Suprapubic skin (tissue), 4 donors: ENCODE measurements at regions not wholly inside any gene's neighbourhood (a gene's known extent, or its start where the extent isn't known, plus 50 kb on each side); places are given as distances from the start of the nearest gene placed in this dataset.
"Not testable (repeated sequence)": the region's sequence is repeated elsewhere in the genome, so short reads cannot be mapped to it uniquely, and the experiment has no call there.

Experiments used
- DNase-seq, 2 donors: peaks; one replicate each; pipeline ENCODE4 v3.0.0-alpha.2; 2019; ENCODE audit warnings: low spot score in 2 of 2
- H3K27ac ChIP-seq: fragments of 200-600 bp; sonication (generic); one replicate; pipeline ENCODE4 v1.5.1; 2019
- H3K27me3 ChIP-seq: fragments of 200-600 bp; sonication (generic); one replicate; pipeline ENCODE4 v1.5.1; 2019
- H3K36me3 ChIP-seq: fragments of 200-600 bp; sonication (generic); one replicate; pipeline ENCODE4 v1.5.1; 2019
- H3K4me1 ChIP-seq: fragments of 200-600 bp; sonication (generic); one replicate; pipeline ENCODE4 v1.5.1; 2019
- H3K4me3 ChIP-seq: fragments of 200-600 bp; sonication (generic); one replicate; pipeline ENCODE4 v1.5.1; 2019; ENCODE audit warnings: mild to moderate bottlenecking
- H3K9me3 ChIP-seq: fragments of 200-600 bp; sonication (generic); one replicate; pipeline ENCODE4 v1.5.1; 2019
- CTCF ChIP-seq, 2 donors: fragments of 200-600 bp in 1 of 2; fragments of 450-650 bp in 1 of 2; sonication (generic) in 1 of 2; IDR thresholded peaks; one replicate each; pipeline ENCODE4 v1.5.1; 2016 to 2019; ENCODE audit warnings: antibody characterized with exemption in 2 of 2, mild to moderate bottlenecking in 1 of 2, moderate library complexity in 1 of 2
- EP300 ChIP-seq: sonication (generic); formaldehyde crosslinking; IDR thresholded peaks from one replicate; pipeline ENCODE4 v1.6.1; 2017; ENCODE audit warnings: antibody characterized with exemption
- POLR2A ChIP-seq, 2 donors: fragments of 450-650 bp; IDR thresholded peaks; one replicate each; pipeline ENCODE4 v1.6.1; 2017; ENCODE audit warnings: antibody characterized with exemption in 2 of 2, mild to moderate bottlenecking in 2 of 2, moderate library complexity in 2 of 2
- POLR2AphosphoS5 ChIP-seq, 3 donors: sonication (generic); formaldehyde crosslinking; IDR thresholded peaks; one replicate each; pipeline ENCODE4 v1.6.1; 2017; ENCODE audit warnings: antibody characterized with exemption in 3 of 3
- WGBS: methylation state at CpG from one replicate; pipeline ENCODE4 v1.1.5; 2018; 5-methylcytosine and 5-hydroxymethylcytosine counted together

GRCh38 chrX:92241249-92241648 lies 462.1 kb downstream of the PCDH11X start:
- H3K27me3 ChIP-seq = no peaks in the 10 kb centered on the region
- no peaks in the 10 kb centered on the region for H3K9me3 ChIP-seq
- no peaks in the 10 kb centered on the region for H3K4me1 ChIP-seq
- H3K4me3 ChIP-seq = no peak overlapping the region
- WGBS = 65% methylated on average over 2 of the region's 2 CpGs
- DNase-seq = no peak
- no peaks in the 10 kb centered on the region for H3K36me3 ChIP-seq
- H3K27ac ChIP-seq = no peak overlapping the region
- TF ChIP-seq POLR2A (IDR thresholded peaks at IDR 0.05) (no peak), CTCF (IDR thresholded peaks at IDR 0.05) (no peak), EP300 (no peak), POLR2AphosphoS5 (IDR thresholded peaks at IDR 0.05) (no peak)

- 93% methylated on average over 2 of the region's 2 CpGs for WGBS
- no peaks in the 10 kb centered on the region for H3K4me1 ChIP-seq
- no peak for TF ChIP-seq CTCF (IDR thresholded peaks at IDR 0.05)
- no peak for TF ChIP-seq POLR2A (IDR thresholded peaks at IDR 0.05)
- TF ChIP-seq EP300 = no peak
- TF ChIP-seq POLR2AphosphoS5 (IDR thresholded peaks at IDR 0.05) = no peak
- H3K4me3 ChIP-seq = no peak overlapping the region
- no peak for DNase-seq
- H3K36me3 ChIP-seq = no peaks in the 10 kb centered on the region
- no peaks in the 10 kb centered on the region for H3K27me3 ChIP-seq
- no peak overlapping the region for H3K27ac ChIP-seq
- H3K9me3 ChIP-seq = no peaks in the 10 kb centered on the region
Observed at GRCh38 chrX:92247076-92247475, 467.9 kb downstream of the PCDH11X start.

- TF ChIP-seq EP300 (no peak), POLR2A (IDR thresholded peaks at IDR 0.05) (no peak), POLR2AphosphoS5 (IDR thresholded peaks at IDR 0.05) (no peak), CTCF (IDR thresholded peaks at IDR 0.05) (no peak)
- DNase-seq = no peak
- Histone ChIP-seq H3K4me1 (no peaks in the 10 kb centered on the region), H3K4me3 (no peak overlapping the region), H3K27ac (no peak overlapping the region), H3K27me3 (no peaks in the 10 kb centered on the region), H3K36me3 (no peaks in the 10 kb centered on the region), H3K9me3 (no peaks in the 10 kb centered on the region)
- WGBS = 81% methylated on average over 2 of the region's 2 CpGs
Observed at GRCh38 chrX:92249125-92249524, 469.9 kb downstream of the PCDH11X start.

- no peak overlapping the region for H3K4me3 ChIP-seq
- H3K27ac ChIP-seq = no peak overlapping the region
- no peaks in the 10 kb centered on the region for H3K36me3 ChIP-seq
- no peaks in the 10 kb centered on the region for H3K9me3 ChIP-seq
- no peaks in the 10 kb centered on the region for H3K4me1 ChIP-seq
- no peaks in the 10 kb centered on the region for H3K27me3 ChIP-seq
- TF ChIP-seq CTCF (IDR thresholded peaks at IDR 0.05) (no peak), EP300 (no peak), POLR2AphosphoS5 (IDR thresholded peaks at IDR 0.05) (no peak), POLR2A (IDR thresholded peaks at IDR 0.05) (no peak)
- 85% methylated on average over 6 of the region's 7 CpGs for WGBS
- no peak for DNase-seq
Observed at GRCh38 chrX:92260102-92260501, 480.9 kb downstream of the PCDH11X start.

- no peaks in the 10 kb centered on the region for H3K36me3 ChIP-seq
- H3K4me1 ChIP-seq = no peaks in the 10 kb centered on the region
- no peaks in the 10 kb centered on the region for H3K9me3 ChIP-seq
- H3K27ac ChIP-seq = no peak overlapping the region
- WGBS = 28% methylated on average over 7 of the region's 7 CpGs
- no peak overlapping the region for H3K4me3 ChIP-seq
- no peak for TF ChIP-seq POLR2A (IDR thresholded peaks at IDR 0.05)
- no peak for TF ChIP-seq POLR2AphosphoS5 (IDR thresholded peaks at IDR 0.05)
- TF ChIP-seq EP300 = no peak
- no peak for TF ChIP-seq CTCF (IDR thresholded peaks at IDR 0.05)
- no peaks in the 10 kb centered on the region for H3K27me3 ChIP-seq
- DNase-seq = no peak
Observed at GRCh38 chrX:92270936-92271855, 492.0 kb downstream of the PCDH11X start.

- not testable (repeated sequence) for H3K4me1 ChIP-seq, H3K4me3 ChIP-seq
- WGBS = 94% methylated on average over 7 of the region's 7 CpGs
Observed at GRCh38 chrX:92278556-92278955, 499.4 kb downstream of the PCDH11X start.

GRCh38 chrX:92280347-92280746 lies 501.2 kb downstream of the PCDH11X start:
- not testable (repeated sequence) for H3K27me3 ChIP-seq, H3K9me3 ChIP-seq, H3K27ac ChIP-seq, H3K36me3 ChIP-seq, DNase-seq, H3K4me1 ChIP-seq, H3K4me3 ChIP-seq
- 94% methylated on average over 2 of the region's 2 CpGs for WGBS

More at GRCh38 chrX:92278556-92278955, 499.4 kb downstream of the PCDH11X start:
- H3K9me3 ChIP-seq, H3K27ac ChIP-seq, H3K27me3 ChIP-seq, DNase-seq, H3K36me3 ChIP-seq: not testable (repeated sequence)
